ENCODE measurements at regions not wholly inside any gene's neighbourhood (a gene's known extent, or its start where the extent isn't known, plus 50 kb on each side); places are given as distances from the start of the nearest gene placed in this dataset.

DNA sequence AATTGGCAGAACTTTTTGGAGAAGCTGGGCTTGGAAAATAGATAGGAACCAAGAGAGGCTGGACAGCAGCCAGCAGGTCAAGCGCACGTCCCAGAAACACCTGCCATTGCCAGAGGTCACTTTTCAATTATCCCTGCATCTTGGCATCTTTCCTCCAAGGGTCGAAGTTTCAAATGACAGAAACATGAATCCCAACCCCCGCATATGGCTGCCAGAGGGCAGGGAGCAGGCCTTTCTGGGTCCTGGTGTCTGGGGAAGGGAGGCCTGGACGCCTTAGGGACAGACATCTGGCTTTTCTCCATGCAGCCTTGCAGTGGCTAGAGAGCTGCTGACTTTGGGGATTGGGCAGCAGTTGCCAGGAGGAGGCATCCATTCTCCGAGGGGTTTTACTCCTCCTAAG is 164.5 kb upstream of the TPM1 start:
- DNase-seq: no peak

DNA sequence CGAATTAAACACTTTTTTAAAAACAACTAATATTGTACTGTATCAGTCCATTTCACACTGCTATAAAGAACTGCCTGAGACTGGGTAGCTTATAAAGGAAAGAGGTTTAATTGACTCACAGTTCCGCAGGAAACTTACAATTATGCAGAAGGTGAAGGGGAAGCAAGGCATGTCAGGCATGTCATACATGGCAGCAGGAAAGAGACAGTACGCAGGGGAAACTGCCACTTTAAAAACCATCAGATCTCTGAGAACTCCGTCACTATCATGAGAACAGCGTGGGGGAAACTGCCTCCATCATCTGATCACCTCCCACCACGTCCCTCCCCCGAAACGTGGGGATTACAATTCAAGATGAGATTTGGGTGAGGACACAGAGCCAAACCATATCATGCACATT is 162.8 kb upstream of the TPM1 start:
- no peak for DNase-seq

GRCh38 chr15:62880278-62880677 is 162.3 kb upstream of the TPM1 start:
- no peak for DNase-seq

DNA sequence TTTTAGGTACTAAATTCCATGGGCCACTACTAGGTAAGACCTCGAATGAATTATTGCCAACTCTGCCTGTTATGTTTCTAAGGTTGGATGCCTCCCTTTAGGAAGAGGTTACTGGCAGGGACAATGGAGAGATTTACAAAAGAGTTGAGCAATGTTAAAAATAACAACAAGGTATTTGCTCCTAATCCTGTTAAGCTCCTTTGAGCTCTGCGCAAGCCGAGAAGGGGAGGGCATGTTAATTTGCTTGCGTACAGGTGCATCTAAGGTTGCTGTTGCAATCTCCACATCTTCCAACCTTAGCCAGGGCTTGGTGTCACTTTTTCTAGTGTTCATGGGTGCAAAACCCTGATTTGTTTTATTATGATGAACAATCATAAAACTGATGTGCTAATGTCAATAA is 161.5 kb upstream of the TPM1 start:
- no peak for DNase-seq

GRCh38 chr15:62883938-62884479 is 158.5 kb upstream of the TPM1 start:
- DNase-seq: no peak

- DNase-seq: no peak
These were observed 156.0 kb upstream of the TPM1 start for GRCh38 chr15:62886431-62887071.

GRCh38 chr15:62887113-62887570 is 155.4 kb upstream of the TPM1 start:
- DNase-seq: no peak

DNA sequence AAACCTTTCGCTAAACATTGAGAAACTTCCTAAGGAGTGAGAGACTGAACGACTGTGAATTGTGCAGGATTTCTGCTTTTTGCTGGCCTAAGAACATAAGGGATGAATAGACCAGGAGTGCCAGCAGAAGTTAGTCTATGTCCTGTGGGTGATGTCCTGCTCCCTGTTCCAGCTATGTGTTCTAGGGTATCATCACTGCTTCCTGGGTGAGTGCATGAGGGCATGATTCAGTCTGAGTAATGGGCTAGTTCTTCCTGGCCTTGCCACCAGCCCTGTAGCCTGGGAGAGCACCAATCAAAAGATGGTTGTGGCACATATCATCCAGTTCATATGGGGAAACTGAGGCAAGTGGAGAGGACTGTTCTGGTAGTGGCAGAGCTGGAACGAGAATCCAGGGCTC is 153.9 kb upstream of the TPM1 start:
- DNase-seq: no peak

- no peak for DNase-seq
These were observed 153.3 kb upstream of the TPM1 start for GRCh38 chr15:62889141-62889661.

GRCh38 chr15:62889734-62890505 is 152.6 kb upstream of the TPM1 start:
- no peak for DNase-seq

GRCh38 chr15:62894322-62895085 is 148.0 kb upstream of the TPM1 start:
- DNase-seq: no peak

DNA sequence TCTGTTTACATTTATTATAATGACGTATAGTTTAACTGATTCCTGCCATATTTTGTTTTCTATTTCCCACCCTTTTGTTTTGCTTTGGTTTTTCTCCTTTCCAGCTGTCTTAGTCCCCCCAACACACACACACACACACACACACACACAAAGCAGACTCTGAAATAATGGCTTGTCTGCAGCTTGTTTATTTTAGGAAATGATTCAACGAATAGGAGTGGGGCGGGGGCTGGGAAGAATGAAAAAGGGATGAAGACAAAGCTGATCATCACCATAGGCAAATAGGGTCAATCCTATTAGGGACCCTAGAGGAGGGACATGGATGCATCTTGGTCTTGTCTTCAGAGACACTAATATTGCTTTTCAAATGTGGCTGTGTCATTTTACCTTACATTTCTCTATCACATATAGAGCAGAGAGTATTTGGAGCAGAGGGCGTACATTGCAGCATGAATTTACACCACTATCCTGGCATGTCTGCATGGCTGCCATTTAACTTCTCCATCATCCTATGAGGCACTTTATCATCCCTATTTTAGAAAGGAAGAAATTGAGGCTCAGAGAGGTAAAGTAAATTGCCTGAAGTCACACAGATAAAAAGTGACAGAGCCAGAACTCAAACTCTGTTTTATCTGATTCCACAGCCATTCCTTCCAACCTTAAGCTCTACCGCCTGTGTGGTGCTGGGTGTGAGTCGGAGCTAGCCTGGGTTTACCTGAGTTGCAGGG is 147.2 kb upstream of the TPM1 start:
- DNase-seq: no peak

GRCh38 chr15:62895905-62896316 is 146.6 kb upstream of the TPM1 start:
- DNase-seq: no peak

DNA sequence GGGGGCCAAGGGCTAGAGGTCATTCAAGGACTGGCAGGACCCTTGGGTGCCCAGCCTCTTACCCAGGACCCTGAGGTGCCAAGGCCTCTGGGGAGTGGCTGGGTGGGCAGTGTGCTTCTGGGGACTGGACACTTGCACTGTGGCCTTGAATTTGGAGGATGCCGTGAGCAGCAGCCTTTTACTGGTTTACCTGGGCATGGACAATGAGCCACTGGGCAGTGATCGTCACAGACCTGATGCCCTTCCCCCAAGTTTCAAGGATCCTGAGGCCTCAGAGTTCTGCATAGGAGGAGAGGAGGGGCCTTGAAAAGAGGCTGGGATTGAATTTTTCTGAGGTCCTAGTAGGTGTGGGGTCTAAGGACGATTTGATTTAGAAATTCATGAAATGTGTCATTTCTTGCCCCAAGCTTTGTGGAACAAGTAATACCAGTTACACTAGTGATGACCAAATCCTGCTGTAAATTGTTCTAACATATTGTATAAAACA is 146.1 kb upstream of the TPM1 start:
- DNase-seq: no peak

GRCh38 chr15:62896969-62897486 is 145.5 kb upstream of the TPM1 start:
- no peak for DNase-seq

DNA sequence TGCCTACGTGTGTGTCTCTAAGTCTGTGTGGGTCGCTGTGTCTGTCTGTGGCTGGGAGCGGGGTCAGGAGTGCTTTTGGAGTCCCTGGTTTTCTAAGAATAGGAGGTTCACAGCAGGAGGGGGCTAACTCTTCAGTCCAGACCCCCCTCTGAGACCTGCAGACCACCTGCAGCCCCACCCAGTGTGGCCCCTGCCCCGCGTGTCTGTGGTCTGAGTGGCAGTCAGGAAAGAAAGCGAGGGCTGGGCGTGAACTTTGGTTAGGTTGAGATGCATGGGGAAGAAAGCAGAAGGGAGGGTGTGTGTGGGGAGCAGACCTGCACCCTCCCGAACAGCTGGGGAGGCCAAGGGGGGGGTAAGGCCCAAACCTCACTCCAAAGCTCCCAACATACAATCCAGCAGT is 144.9 kb upstream of the TPM1 start:
- DNase-seq: no peak

DNA sequence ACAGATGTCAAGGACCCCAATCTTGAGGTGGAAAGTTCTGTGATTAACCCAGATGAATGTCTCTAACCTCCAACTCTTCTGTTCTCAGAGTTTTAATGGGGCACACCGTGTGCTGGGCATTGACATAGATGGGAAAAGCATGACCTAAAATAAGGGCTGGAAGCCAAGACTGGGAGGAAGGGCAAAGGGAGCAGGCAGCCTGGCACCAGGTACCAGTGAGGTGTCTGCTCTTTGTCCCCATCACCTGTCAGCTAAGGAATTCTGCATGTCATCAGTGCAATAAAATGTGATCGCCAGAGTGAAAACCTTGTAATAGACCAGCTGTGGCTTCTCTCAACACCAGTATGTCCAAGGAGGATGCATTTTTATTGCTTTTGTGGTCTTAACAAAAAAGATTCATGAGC is 143.5 kb upstream of the TPM1 start:
- no peak for DNase-seq

GRCh38 chr15:62900071-62900802 is 142.3 kb upstream of the TPM1 start:
- no peak for DNase-seq

DNA sequence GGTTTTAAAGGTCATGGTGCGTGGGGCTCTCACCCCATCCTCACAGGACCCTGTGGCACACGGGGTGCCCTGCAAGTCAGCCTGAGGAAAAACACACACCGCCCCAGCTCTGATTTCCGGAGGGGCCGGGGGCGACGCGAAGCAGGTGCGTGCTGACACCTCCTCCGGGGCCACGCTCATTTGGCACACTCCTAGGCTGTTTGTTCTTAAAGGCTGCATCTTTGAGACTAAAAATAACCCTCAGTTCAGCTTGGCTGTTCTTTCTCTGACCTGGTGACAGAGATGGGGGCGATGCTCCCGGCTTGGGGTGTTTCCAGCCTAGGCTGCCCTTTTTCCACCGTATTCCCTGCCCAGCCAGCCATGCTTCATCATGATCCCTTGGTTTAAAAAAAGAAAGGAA is 141.5 kb upstream of the TPM1 start:
- no peak for DNase-seq

DNA sequence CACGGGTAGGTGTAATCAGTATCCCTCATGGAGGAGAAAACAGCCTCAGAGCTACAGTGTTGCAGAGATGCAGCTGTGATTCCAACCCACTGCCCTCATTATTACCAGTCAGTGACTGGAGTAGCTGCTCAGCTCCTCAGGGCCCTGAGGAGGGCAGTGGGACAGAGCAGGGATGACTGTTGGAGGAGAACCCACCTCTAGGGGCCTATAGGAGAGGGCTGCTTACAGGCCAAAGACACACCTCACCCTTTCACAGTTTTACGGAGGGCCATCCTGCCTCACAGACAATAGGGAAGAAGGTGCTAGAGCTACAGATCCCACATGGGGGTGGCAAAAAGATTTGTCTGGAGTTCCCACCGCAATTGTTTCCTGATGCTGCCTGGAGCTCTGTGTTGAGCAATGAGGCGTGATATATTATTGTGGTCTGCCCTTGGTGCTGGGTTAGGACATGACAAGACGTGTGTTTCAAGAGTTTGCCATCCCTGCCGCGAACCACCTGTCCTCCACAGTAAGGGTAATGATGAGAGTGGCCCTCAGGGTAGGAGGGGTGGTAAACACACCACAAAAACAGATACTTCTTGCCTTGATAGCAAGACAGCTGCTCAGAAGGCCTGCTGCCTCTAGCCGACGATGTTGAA is 140.5 kb upstream of the TPM1 start:
- DNase-seq: no peak

- DNase-seq: no peak
These were observed 139.7 kb upstream of the TPM1 start for GRCh38 chr15:62902821-62903220.
